HepG2 (cell line): ENCODE measurements at regions not wholly inside any gene's neighbourhood (a gene's known extent, or its start where the extent isn't known, plus 50 kb on each side); places are given as distances from the start of the nearest gene placed in this dataset.

Experiments used
- SMAD1 ChIP-seq: sonication (generic); formaldehyde crosslinking; IDR thresholded peaks from 2 replicates; pipeline ENCODE4 v1.4.0; 2020; ENCODE audit warnings: missing genetic modification reagents, low read depth, mild to moderate bottlenecking, borderline replicate concordance
- ZNF780A ChIP-seq: sonication (generic); formaldehyde crosslinking; IDR thresholded peaks from 2 replicates; pipeline ENCODE4 v1.8.0; 2022; ENCODE audit warnings: mild to moderate bottlenecking, missing genetic modification reagents, moderate library complexity
- ZSCAN29 ChIP-seq: sonication (generic); formaldehyde crosslinking; conservative IDR thresholded peaks from 2 replicates; pipeline ENCODE4 v1.4.0; 2020; ENCODE audit warnings: mild to moderate bottlenecking, missing genetic modification reagents

- TF ChIP-seq ZSCAN29 (CRISPR knock-in tag), result no peak
- TF ChIP-seq SMAD1 (CRISPR knock-in tag), result no peak
- TF ChIP-seq ZNF780A (CRISPR knock-in tag), result no peak
Observed at GRCh38 chr21:22552390-22552789, 1554.2 kb downstream of the NCAM2 start.
